22Rv1 (cell line): ENCODE measurements at regions not wholly inside any gene's neighbourhood (a gene's known extent, or its start where the extent isn't known, plus 50 kb on each side); places are given as distances from the start of the nearest gene placed in this dataset.

ENCODE experiments used
- ZFX ChIP-seq: fragments of 450-650 bp; IDR thresholded peaks from 2 replicates; pipeline ENCODE4 v1.6.1; 2017; ENCODE audit warnings: antibody characterized with exemption, borderline replicate concordance
- TF ChIP-seq, protein P1 (sequence below): fragments of 450-650 bp; IDR thresholded peaks from 2 replicates; pipeline ENCODE4 v1.5.1; 2017; ENCODE audit warnings: mild to moderate bottlenecking

GRCh38 chr10:128567551-128567950 lies 441.3 kb upstream of the MKI67 start:
- TF ChIP-seq, protein P1, sequence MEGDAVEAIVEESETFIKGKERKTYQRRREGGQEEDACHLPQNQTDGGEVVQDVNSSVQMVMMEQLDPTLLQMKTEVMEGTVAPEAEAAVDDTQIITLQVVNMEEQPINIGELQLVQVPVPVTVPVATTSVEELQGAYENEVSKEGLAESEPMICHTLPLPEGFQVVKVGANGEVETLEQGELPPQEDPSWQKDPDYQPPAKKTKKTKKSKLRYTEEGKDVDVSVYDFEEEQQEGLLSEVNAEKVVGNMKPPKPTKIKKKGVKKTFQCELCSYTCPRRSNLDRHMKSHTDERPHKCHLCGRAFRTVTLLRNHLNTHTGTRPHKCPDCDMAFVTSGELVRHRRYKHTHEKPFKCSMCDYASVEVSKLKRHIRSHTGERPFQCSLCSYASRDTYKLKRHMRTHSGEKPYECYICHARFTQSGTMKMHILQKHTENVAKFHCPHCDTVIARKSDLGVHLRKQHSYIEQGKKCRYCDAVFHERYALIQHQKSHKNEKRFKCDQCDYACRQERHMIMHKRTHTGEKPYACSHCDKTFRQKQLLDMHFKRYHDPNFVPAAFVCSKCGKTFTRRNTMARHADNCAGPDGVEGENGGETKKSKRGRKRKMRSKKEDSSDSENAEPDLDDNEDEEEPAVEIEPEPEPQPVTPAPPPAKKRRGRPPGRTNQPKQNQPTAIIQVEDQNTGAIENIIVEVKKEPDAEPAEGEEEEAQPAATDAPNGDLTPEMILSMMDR, result no peak
- TF ChIP-seq ZFX, result no peak
